Esophagus squamous epithelium (tissue), 5 donors: ENCODE measurements at regions not wholly inside any gene's neighbourhood (a gene's known extent, or its start where the extent isn't known, plus 50 kb on each side); places are given as distances from the start of the nearest gene placed in this dataset.

Experiments used
- DNase-seq: peaks from one replicate; lab custom pipeline; 2025; lab: John Stamatoyannopoulos, UW
- H3K27ac ChIP-seq, 4 donors: fragments of 200-600 bp; sonication (generic); one replicate each; pipeline ENCODE4 v1.5.1; 2016 to 2019; ENCODE audit warnings: mild to moderate bottlenecking in 1 of 4
- H3K27me3 ChIP-seq, 4 donors: fragments of 200-600 bp; sonication (generic); 1 replicate in 3 of 4; 2 replicates in 1 of 4; pipeline versions ENCODE4 v1.5.1 to v1.6.0; 2017 to 2021; ENCODE audit warnings: antibody characterized with exemption in 1 of 4
- H3K36me3 ChIP-seq, 3 donors: fragments of 200-600 bp; sonication (generic); one replicate each; pipeline ENCODE4 v1.5.1; 2016 to 2019
- H3K4me1 ChIP-seq, 3 donors: fragments of 200-600 bp; sonication (generic); one replicate each; pipeline ENCODE4 v1.5.1; 2017 to 2019
- H3K4me3 ChIP-seq, 4 donors: fragments of 200-600 bp; sonication (generic); 1 replicate in 3 of 4; 2 replicates in 1 of 4; pipeline ENCODE4 v1.5.1; 2016 to 2019; ENCODE audit warnings: mild to moderate bottlenecking in 2 of 4, moderate library complexity in 1 of 4
- H3K9me3 ChIP-seq, 3 donors: fragments of 200-600 bp; sonication (generic); one replicate each; pipeline ENCODE4 v1.5.1; 2016 to 2019
- POLR2A ChIP-seq, 4 donors: fragments of 450-650 bp; IDR thresholded peaks; one replicate each; pipeline ENCODE4 v1.6.1; 2017; ENCODE audit warnings: antibody characterized with exemption in 4 of 4, mild to moderate bottlenecking in 4 of 4, moderate library complexity in 3 of 4
- WGBS, 2 donors: methylation state at CpG; one replicate each; pipeline ENCODE4 v1.1.5; 2018; 5-methylcytosine and 5-hydroxymethylcytosine counted together
- intact Hi-C: fragments of 100-400 bp; cut with DNase I; formaldehyde crosslinking; loops from one replicate; pipeline ENCODE4 v1.15.0; 2022
- TF ChIP-seq, protein P1 (sequence below), 6 experiments: fragments of 450-650 bp in 4 of 6; fragments of 200-600 bp in 2 of 6; sonication (generic) in 2 of 6; IDR thresholded peaks; one replicate each; pipeline ENCODE4 v1.5.1; 2016 to 2019; ENCODE audit warnings: antibody characterized with exemption in 6 of 6, mild to moderate bottlenecking in 4 of 6, moderate library complexity in 4 of 6
- donor health status: DM: yes; HTN: yes; CAD: no.

- Histone ChIP-seq H3K27me3 (no peaks in the 10 kb centered on the region), H3K4me1 (no peaks in the 10 kb centered on the region), H3K4me3 (no peak overlapping the region), H3K36me3 (no peaks in the 10 kb centered on the region), H3K27ac (no peak overlapping the region), H3K9me3 (no peaks in the 10 kb centered on the region)
- WGBS, 2 donors = 59 to 80% methylated on average over 3 of the region's 3 CpGs
- TF ChIP-seq, protein P1, sequence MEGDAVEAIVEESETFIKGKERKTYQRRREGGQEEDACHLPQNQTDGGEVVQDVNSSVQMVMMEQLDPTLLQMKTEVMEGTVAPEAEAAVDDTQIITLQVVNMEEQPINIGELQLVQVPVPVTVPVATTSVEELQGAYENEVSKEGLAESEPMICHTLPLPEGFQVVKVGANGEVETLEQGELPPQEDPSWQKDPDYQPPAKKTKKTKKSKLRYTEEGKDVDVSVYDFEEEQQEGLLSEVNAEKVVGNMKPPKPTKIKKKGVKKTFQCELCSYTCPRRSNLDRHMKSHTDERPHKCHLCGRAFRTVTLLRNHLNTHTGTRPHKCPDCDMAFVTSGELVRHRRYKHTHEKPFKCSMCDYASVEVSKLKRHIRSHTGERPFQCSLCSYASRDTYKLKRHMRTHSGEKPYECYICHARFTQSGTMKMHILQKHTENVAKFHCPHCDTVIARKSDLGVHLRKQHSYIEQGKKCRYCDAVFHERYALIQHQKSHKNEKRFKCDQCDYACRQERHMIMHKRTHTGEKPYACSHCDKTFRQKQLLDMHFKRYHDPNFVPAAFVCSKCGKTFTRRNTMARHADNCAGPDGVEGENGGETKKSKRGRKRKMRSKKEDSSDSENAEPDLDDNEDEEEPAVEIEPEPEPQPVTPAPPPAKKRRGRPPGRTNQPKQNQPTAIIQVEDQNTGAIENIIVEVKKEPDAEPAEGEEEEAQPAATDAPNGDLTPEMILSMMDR (IDR thresholded peaks at IDR 0.05) = no peak
- TF ChIP-seq POLR2A (IDR thresholded peaks at IDR 0.05) = no peak
- intact Hi-C loops = no loop called here
- no peak for DNase-seq
These were observed 582.1 kb upstream of the DSEL start for GRCh38 chr18:68098655-68099054.

DNA sequence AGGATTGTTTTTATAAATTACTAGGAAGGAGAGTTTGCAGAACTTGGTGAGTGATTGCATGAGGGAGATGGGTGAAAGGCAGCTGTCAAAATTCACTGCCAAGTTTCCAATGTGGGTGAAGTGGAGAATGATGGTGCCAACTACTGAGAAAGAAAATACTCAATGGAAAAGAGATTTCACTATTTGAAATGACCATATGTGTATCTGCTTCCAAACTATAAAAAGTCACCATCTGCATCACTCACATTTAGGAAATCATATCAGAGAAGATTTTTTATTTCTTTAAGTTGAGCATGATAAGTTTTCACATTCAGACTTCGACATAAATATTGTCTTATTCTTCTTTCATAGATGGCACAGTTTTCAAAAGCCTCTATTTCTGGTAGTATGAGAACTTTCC is 570.0 kb upstream of the DSEL start:
- H3K4me3 ChIP-seq = no peak overlapping the region
- no peaks in the 10 kb centered on the region for H3K4me1 ChIP-seq
- TF ChIP-seq, protein P1 (IDR thresholded peaks at IDR 0.05) = no peak
- no peak overlapping the region for H3K27ac ChIP-seq
- 42 to 43% methylated on average over 1 of the region's 1 CpG for WGBS, 2 donors
- H3K36me3 ChIP-seq = no peaks in the 10 kb centered on the region
- H3K27me3 ChIP-seq = no peaks in the 10 kb centered on the region
- DNase-seq = no peak
- no peaks in the 10 kb centered on the region for H3K9me3 ChIP-seq
- intact Hi-C loops = no loop called here

DNA sequence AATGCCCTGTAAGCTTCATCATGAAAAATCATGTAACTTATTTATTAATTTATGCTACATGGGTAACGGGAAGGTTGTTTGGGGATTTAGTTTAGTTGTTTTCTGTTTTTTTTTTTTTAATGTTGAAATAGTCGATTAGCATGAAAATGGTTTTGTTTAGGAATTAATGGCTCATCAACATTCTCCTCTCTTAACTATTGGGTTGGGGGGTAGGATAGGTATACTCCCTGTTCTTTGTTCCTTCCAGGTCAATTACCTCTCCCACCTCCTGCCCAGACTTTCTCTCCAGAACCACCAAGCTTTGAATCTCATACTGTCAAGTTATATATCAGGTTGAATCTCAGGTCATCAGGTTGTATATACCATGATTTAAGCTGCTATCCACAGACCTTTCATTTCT is 568.7 kb upstream of the DSEL start:
- no peaks in the 10 kb centered on the region for H3K4me1 ChIP-seq
- 36 to 73% methylated on average over 2 of the region's 2 CpGs for WGBS, 2 donors
- no peak for DNase-seq
- no peak overlapping the region for H3K4me3 ChIP-seq
- H3K27me3 ChIP-seq = no peaks in the 10 kb centered on the region
- intact Hi-C loops = no loop called here
- TF ChIP-seq, protein P1 (IDR thresholded peaks at IDR 0.05) = no peak
- TF ChIP-seq POLR2A (IDR thresholded peaks at IDR 0.05) = no peak
- H3K36me3 ChIP-seq = no peaks in the 10 kb centered on the region
- no peak overlapping the region for H3K27ac ChIP-seq
- H3K9me3 ChIP-seq = no peaks in the 10 kb centered on the region

GRCh38 chr18:68083776-68084175 is 567.3 kb upstream of the DSEL start:
- no peak overlapping the region for H3K27ac ChIP-seq
- intact Hi-C loops = no loop called here
- H3K9me3 ChIP-seq = no peaks in the 10 kb centered on the region
- no peak overlapping the region for H3K4me3 ChIP-seq
- 83 to 85% methylated on average over 3 of the region's 3 CpGs for WGBS, 2 donors
- H3K4me1 ChIP-seq = no peaks in the 10 kb centered on the region
- TF ChIP-seq, protein P1 (IDR thresholded peaks at IDR 0.05) = no peak
- TF ChIP-seq POLR2A (IDR thresholded peaks at IDR 0.05) = no peak
- H3K36me3 ChIP-seq = no peaks in the 10 kb centered on the region
- H3K27me3 ChIP-seq = no peaks in the 10 kb centered on the region
- no peak for DNase-seq

- H3K9me3 ChIP-seq = no peaks in the 10 kb centered on the region
- H3K27me3 ChIP-seq = no peaks in the 10 kb centered on the region
- no peaks in the 10 kb centered on the region for H3K36me3 ChIP-seq
- no peak overlapping the region for H3K4me3 ChIP-seq
- no peak overlapping the region for H3K27ac ChIP-seq
- no peak for DNase-seq
- H3K4me1 ChIP-seq = no peaks in the 10 kb centered on the region
- intact Hi-C loops = no loop called here
- TF ChIP-seq, protein P1 (IDR thresholded peaks at IDR 0.05) = no peak
- no peak for TF ChIP-seq POLR2A (IDR thresholded peaks at IDR 0.05)
- WGBS, 2 donors = 35 to 36% methylated on average over 4 of the region's 4 CpGs
These were observed 566.6 kb upstream of the DSEL start for GRCh38 chr18:68083131-68083530.
